Pancreas (tissue), 10 donors: ENCODE measurements at regions not wholly inside any gene's neighbourhood (a gene's known extent, or its start where the extent isn't known, plus 50 kb on each side); places are given as distances from the start of the nearest gene placed in this dataset.
A peak's percentile ranks its signal among the peaks of the same experiment; 100 is the strongest.

Experiments used
- ATAC-seq, 4 donors: fragments of 200-7000 bp; cut with Tn5 transposase; one replicate each; pipeline versions ENCODE4 v1.8.0 to v1.9.1; 2020; ENCODE audit warnings: mild to moderate bottlenecking in 4 of 4, moderate library complexity in 4 of 4
- DNase-seq, 6 donors: peaks; one replicate each; pipeline ENCODE4 v3.0.0-alpha.2; 2020
- FAIRE-seq: peaks from 2 replicates; lab custom pipeline; 2012; peaks lifted over from hg19 to GRCh38; lab: Jason Lieb, UNC
- H3K27ac ChIP-seq, 4 donors: fragments of 200-600 bp; sonication (generic); 1 replicate in 3 of 4; 2 replicates in 1 of 4; pipeline versions ENCODE4 v1.5.0 to v1.8.0; 2020
- H3K27me3 ChIP-seq, 4 donors: fragments of 200-600 bp; one replicate each; pipeline ENCODE4 v1.8.0; 2021
- H3K36me3 ChIP-seq, 3 donors: fragments of 200-600 bp; sonication (generic) in 1 of 3; one replicate each; pipeline versions ENCODE4 v1.5.0 to v1.8.0; 2020 to 2021
- H3K4me1 ChIP-seq, 3 donors: fragments of 200-600 bp; one replicate each; pipeline ENCODE4 v1.8.0; 2021
- H3K4me3 ChIP-seq, 4 donors: fragments of 200-600 bp; sonication (generic) in 2 of 4; one replicate each; pipeline versions ENCODE4 v1.5.0 to v1.8.0; 2020 to 2021
- H3K9me3 ChIP-seq, 4 donors: fragments of 200-600 bp; one replicate each; pipeline ENCODE4 v1.8.0; 2021
- CTCF ChIP-seq, 4 donors: fragments of 200-600 bp; sonication (generic) in 3 of 4; IDR thresholded peaks; one replicate each; pipeline versions ENCODE4 v1.5.0 to v1.8.0; 2021; ENCODE audit warnings: antibody characterized with exemption in 4 of 4
- WGBS, 2 donors: extraction: QIAGEN DNeasy Blood & Tissue Kit; methylation state at CpG; one replicate each; pipeline ENCODE4 v1.1.7; 2013; 5-methylcytosine and 5-hydroxymethylcytosine counted together
- intact Hi-C, 3 donors: fragments of 100-400 bp; cut with DNase I; formaldehyde crosslinking; loops; one replicate each; pipeline versions ENCODE4 v1.11.1 to v1.14.2; 2022
- donor health status: healthy with polysubstance abuse.
- donor health status: DM: no; HTN: no; CAD: no; lungs with moderate emphysema.
- donor health status: DM: no; HTN: no; CAD: no.
- donor health status: control.
- donor health status: control.
- donor health status: Bipolar disorder and iron deficiency.
- donor health status: DM: yes; HTN: yes; CAD: no.
- donor health status: DM: no; HTN: no; CAD: no.
- donor health status: DM: no; HTN: no; CAD: no.
- donor health status: DM: yes; HTN: yes; CAD: no.

DNA sequence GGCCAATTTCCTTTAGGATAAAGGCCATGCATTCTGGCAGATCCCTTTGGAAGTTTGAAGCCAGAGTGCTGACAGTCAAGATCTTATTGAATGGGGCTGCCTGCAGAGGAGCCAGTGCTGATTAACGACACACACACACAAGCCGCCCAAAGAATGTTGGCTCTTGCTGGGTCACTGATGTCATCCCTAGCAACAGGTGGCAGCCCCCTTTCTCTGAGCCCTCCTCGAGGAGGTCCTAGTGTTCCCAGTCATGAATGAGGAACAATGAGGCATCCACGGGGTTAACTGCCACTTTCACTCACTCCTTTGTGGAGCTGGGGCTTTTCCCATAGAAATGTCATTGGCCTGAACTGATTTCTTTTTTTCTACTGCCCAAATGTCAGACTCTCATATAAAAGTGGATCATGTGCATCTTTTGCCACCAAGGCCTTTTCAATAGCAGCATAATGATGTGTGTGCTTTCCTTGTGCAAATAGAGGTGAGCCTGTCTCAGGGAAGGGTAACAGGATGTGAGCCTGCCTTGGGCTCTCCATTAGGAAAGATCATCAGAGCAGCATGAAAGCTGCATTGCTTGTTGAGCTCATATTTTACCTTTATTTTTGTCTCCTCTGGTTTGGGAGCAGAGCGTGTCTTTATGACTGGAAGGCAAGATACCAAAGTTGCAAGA, 301.8 kb upstream of the MTNR1B start:
- ATAC-seq, result peak in 2 of 4 donors; percentile 67 to 80
- no peak for DNase-seq
- Histone ChIP-seq H3K27me3 (no peaks in the 10 kb centered on the region), H3K9me3 (no peaks in the 10 kb centered on the region), H3K36me3 (no peaks in the 10 kb centered on the region), H3K4me1 (no peaks in the 10 kb centered on the region), H3K27ac (no peak overlapping the region), H3K4me3 (no peak overlapping the region)
- WGBS, 2 donors, result 43 to 47% methylated on average over 5 of the region's 5 CpGs
- intact Hi-C loops, result no loop called here
- FAIRE-seq, result no peak
- no peak for TF ChIP-seq CTCF (IDR thresholded peaks at IDR 0.05)

DNA sequence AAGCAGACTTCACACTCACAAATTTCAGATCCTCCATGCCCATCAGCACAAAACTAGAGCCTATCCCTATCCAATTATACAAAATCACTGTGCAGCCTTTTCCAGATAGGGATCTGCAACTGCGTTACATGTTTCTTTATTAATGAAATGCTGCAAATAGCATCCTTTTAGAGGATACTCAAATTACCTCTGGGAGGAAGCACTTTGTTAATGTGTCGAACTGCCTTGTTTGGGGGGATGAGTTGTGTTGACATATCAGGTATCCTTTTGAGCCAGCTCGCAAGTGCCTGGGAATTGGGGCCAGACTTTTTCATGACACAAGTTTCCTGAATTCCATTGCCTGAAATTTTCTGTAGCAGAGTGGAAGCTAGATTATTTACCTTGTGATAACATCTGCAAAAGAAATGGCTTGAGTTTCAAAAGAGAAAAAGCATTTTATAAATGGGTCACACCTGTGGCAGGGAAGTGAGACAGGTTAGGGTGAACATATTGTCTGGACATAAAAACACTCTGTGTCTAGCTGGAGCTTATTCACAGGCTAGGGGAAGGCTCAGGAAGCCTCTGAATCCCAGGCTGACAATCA, 299.1 kb upstream of the MTNR1B start:
- FAIRE-seq (no peak), DNase-seq (no peak), ATAC-seq (no peak)
- Histone ChIP-seq H3K36me3 (no peaks in the 10 kb centered on the region), H3K4me1 (no peaks in the 10 kb centered on the region), H3K9me3 (no peaks in the 10 kb centered on the region), H3K27me3 (no peaks in the 10 kb centered on the region), H3K4me3 (no peak overlapping the region), H3K27ac (no peak overlapping the region)
- intact Hi-C loops, result no loop called here
- TF ChIP-seq CTCF (IDR thresholded peaks at IDR 0.05), result no peak
- 38 to 43% methylated on average over 3 of the region's 3 CpGs for WGBS, 2 donors

- no peak for TF ChIP-seq CTCF (IDR thresholded peaks at IDR 0.05)
- Histone ChIP-seq H3K4me3 (no peak overlapping the region), H3K36me3 (no peaks in the 10 kb centered on the region), H3K27ac (no peak overlapping the region), H3K27me3 (no peaks in the 10 kb centered on the region), H3K4me1 (no peaks in the 10 kb centered on the region), H3K9me3 (no peaks in the 10 kb centered on the region)
- FAIRE-seq (no peak), DNase-seq (no peak), ATAC-seq (no peak)
- 84 to 94% methylated on average over 6 of the region's 6 CpGs for WGBS, 2 donors
- intact Hi-C loops, result no loop called here
These were observed 298.4 kb upstream of the MTNR1B start for GRCh38 chr11:92671081-92671480.

- Histone ChIP-seq H3K4me1 (no peaks in the 10 kb centered on the region), H3K27ac (no peak overlapping the region), H3K4me3 (no peak overlapping the region), H3K27me3 (no peaks in the 10 kb centered on the region), H3K36me3 (no peaks in the 10 kb centered on the region), H3K9me3 (no peaks in the 10 kb centered on the region)
- DNase-seq (no peak), FAIRE-seq (no peak), ATAC-seq (no peak)
- no peak for TF ChIP-seq CTCF (IDR thresholded peaks at IDR 0.05)
- intact Hi-C loops, result no loop called here
- WGBS, 2 donors, result 62 to 64% methylated on average over 1 of the region's 1 CpG
These were observed 294.1 kb upstream of the MTNR1B start for GRCh38 chr11:92675303-92675702.

- Histone ChIP-seq H3K4me3 (no peak overlapping the region), H3K4me1 (no peaks in the 10 kb centered on the region), H3K27ac (no peak overlapping the region), H3K9me3 (no peaks in the 10 kb centered on the region), H3K36me3 (no peaks in the 10 kb centered on the region), H3K27me3 (no peaks in the 10 kb centered on the region)
- WGBS, 2 donors, result 79 to 84% methylated on average over 3 of the region's 3 CpGs
- TF ChIP-seq CTCF (IDR thresholded peaks at IDR 0.05), result no peak
- DNase-seq (no peak), FAIRE-seq (no peak), ATAC-seq (no peak)
- intact Hi-C loops, result no loop called here
These were observed 293.6 kb upstream of the MTNR1B start for GRCh38 chr11:92675810-92676209.
